ENCODE measurements at regions not wholly inside any gene's neighbourhood (a gene's known extent, or its start where the extent isn't known, plus 50 kb on each side); places are given as distances from the start of the nearest gene placed in this dataset.

DNA sequence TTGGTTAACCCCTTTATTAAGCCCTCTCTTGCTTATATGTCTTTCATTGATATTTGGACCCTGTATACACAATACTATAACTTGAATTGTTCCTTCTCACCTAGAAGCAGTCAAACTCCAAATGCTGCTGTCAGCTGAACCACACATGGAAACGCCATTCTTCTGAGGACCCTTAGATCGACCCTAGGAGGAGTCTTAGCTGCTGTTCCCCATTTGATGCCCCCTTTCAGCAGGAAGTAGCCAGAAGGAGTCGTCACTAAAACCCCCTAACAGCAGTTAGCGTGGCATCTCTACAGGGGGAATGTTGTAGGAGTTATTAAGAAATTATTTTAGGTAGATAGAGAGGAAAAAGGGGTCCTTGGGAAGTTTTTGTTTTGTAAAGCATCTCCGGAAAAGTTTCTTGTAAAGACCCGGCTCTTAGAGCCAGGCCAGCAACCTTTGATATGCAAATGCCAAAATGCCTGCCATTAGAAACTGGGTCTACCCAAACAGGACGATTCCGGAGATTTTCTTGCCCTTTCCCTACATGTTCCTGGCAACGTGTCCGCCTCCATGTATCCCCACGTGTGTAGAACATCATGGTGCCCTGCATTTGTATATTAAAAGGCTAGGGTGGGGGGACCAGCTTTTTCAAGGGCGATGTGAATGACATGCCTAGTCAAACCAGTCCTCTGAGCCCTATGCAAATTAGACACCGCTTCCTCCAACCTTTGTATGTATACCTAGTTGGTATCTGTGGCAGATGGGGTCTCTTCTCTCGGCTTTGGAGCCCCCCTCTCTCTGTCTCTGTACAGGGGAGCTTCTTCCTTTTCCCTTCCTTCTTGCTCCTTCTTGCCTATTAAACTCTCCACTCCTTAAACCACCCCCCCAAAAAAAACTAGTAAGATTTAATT lies 638.4 kb upstream of the POU3F3 start:
- Histone ChIP-seq H3K27me3 (ENCODE audit: low read depth) (no peaks in the 10 kb centered on the region), H3K36me3 (replicated peaks) (no peaks in the 10 kb centered on the region), H3K4me3 (no peak overlapping the region), H3K4me1 (no peaks in the 10 kb centered on the region), H3K9me3 (no peaks in the 10 kb centered on the region)
- in situ Hi-C loops (cut with MboI; ENCODE audit: low sequenced_read_pairs), result no loop called here
- DNase-seq (ENCODE audit: low spot score in 2 of 2), result no peak

DNA sequence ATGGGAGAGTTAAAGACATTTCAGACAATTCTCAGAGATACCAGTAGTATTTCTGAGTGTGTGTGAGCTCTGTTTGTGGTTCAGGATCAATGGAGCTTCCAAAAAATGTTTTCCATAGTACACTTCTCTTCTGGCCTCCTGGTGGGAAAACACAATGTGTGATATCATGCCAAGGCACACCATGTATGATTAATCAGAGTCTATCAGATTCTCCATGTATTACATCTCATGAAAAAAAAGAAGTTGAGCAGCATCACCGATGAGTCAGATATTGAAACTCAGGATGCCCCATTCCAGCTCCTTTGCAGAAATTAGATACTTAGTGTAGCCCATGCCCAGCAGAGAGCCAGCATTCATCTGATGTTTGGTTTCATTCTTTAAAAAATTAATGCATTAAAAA lies 620.3 kb upstream of the POU3F3 start:
- in situ Hi-C loops (cut with MboI; ENCODE audit: low sequenced_read_pairs), result no loop called here

DNA sequence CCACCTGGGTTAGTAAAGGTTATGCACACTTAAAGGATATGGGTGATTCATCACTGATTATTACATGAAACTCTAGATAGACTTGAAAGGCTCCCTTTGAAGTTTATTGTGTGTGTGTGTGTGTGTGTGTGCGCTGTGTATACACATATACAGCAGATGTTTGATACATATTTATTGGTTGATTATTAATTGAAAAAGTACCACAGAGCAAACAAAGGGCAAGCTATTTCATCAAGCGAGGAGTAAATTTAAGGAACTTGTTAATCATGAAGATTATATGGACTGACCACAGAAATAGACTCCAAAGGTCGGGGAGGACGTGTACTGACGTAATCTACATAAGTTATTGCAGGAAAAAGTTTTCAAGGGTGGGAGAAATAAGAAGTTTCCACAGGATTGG lies 617.4 kb upstream of the POU3F3 start:
- Histone ChIP-seq H3K36me3 (replicated peaks) (no peaks in the 10 kb centered on the region), H3K27me3 (ENCODE audit: low read depth) (no peaks in the 10 kb centered on the region), H3K9me3 (no peaks in the 10 kb centered on the region), H3K4me1 (no peaks in the 10 kb centered on the region), H3K4me3 (no peak overlapping the region)
- no peak for DNase-seq (ENCODE audit: low spot score in 2 of 2)
- in situ Hi-C loops (cut with MboI; ENCODE audit: low sequenced_read_pairs), result no loop called here

More for the DNA sequence above, 620.3 kb upstream of the POU3F3 start:
- Histone ChIP-seq H3K36me3 (replicated peaks) (no peaks in the 10 kb centered on the region), H3K27me3 (ENCODE audit: low read depth) (no peaks in the 10 kb centered on the region), H3K9me3 (no peaks in the 10 kb centered on the region), H3K4me3 (no peak overlapping the region), H3K4me1 (no peaks in the 10 kb centered on the region)
- DNase-seq (ENCODE audit: low spot score in 2 of 2), result no peak

DNA sequence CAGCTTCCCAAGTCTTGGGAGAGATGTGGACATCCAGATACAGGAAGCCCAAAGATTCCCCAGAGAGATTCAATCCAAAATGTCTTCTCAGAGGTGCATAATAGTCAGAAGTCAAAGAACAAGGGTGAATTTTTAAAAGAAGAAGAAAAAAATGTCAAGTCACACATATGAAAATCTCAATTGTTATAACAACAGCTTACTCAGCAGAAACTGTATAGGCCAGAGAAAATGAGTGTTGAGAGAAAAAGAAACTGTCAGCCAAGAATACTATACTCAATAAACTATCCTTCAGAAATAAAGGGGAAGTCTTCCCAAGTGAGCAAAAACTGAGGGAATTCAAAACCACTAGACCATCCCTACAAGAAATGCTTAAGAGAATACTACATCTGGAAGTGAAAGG lies 612.9 kb upstream of the POU3F3 start:
- DNase-seq (ENCODE audit: low spot score in 2 of 2), result no peak
- Histone ChIP-seq H3K36me3 (replicated peaks) (no peaks in the 10 kb centered on the region), H3K4me3 (no peak overlapping the region), H3K27me3 (ENCODE audit: low read depth) (no peaks in the 10 kb centered on the region), H3K9me3 (no peaks in the 10 kb centered on the region), H3K4me1 (no peaks in the 10 kb centered on the region)
- in situ Hi-C loops (cut with MboI; ENCODE audit: low sequenced_read_pairs), result no loop called here

DNA sequence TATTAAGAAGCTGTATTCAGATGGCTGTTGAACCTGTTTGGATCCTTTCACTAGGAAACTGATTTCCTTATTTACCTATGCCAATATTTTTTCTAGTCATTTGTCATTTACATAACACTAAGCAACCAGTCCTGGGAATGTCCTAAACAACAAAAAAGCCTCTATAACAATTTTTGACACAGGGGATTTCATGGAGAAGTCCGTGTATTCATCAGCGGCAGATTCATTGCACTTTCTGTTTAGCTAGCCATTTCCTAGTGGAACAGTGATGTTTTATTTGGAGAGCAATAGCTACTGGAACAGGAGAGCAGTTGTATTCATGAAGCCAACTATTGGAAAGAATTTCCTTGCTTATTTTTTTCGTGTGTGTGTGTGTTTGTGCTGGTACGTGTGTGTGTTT lies 604.3 kb upstream of the POU3F3 start:
- Histone ChIP-seq H3K9me3 (no peaks in the 10 kb centered on the region), H3K27me3 (ENCODE audit: low read depth) (no peaks in the 10 kb centered on the region), H3K36me3 (replicated peaks) (no peaks in the 10 kb centered on the region), H3K4me3 (no peak overlapping the region), H3K4me1 (no peaks in the 10 kb centered on the region)
- DNase-seq (ENCODE audit: low spot score in 2 of 2), result no peak
- in situ Hi-C loops (cut with MboI; ENCODE audit: low sequenced_read_pairs), result no loop called here

DNA sequence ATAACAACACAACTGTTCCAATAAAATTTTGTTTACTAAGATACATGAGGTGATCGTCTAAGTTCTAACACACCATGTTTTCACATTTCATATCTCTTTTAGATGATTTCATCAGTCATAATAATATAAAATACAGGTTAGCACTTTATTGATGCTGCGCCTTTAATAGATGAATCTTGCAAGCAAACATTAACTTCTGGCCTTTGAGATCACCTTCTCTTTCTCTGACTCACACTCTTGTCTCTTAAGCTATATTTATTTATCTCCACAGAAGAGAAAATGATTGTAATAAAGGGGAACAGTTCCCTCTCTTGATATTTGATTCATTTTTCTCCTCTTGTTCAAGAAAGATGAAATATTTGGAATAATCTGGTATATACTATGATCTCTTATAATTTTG lies 603.3 kb upstream of the POU3F3 start:
- in situ Hi-C loops (cut with MboI; ENCODE audit: low sequenced_read_pairs), result no loop called here
- Histone ChIP-seq H3K27me3 (ENCODE audit: low read depth) (no peaks in the 10 kb centered on the region), H3K4me1 (no peaks in the 10 kb centered on the region), H3K36me3 (replicated peaks) (no peaks in the 10 kb centered on the region), H3K4me3 (no peak overlapping the region), H3K9me3 (no peaks in the 10 kb centered on the region)
- DNase-seq (ENCODE audit: low spot score in 2 of 2), result no peak

DNA sequence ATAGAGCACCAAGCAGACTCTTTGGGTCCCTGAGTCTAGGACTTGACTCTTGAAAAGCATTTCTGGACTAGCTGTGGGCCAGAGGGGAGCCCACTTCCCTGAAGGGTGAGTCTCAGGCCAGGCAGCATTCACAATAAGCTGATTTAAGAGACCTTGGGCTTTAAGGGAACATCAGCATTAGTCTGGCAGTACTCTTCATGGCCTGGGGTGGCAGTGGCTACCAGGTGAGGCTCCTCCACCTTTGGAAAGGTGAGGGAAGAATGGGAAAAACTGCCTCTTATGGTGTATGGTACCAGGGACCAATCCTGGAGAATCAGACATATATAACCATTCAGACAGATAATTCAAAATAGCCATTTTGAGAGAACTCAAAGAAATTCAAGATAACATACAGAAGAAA lies 599.9 kb upstream of the POU3F3 start:
- in situ Hi-C loops (cut with MboI; ENCODE audit: low sequenced_read_pairs), result no loop called here
- no peak for DNase-seq (ENCODE audit: low spot score in 2 of 2)

DNA sequence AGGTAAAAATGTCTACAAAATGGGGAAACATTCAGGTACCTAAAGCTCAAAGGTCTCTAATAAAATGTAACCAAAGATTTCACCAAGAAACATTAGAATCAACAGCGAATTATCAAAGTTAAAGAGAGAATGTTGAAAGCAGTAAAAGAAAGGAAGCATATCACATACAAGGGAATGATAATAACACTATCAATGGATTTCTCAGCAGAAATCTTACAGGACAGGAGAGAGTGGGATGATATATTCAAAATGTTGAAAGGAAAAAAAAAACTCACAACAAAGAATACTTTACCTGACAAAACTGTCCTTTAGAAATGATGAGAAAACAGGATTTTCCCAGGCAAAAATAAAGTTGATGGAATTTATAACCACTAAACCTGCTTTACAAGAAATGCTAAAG lies 591.2 kb upstream of the POU3F3 start:
- in situ Hi-C loops (cut with MboI; ENCODE audit: low sequenced_read_pairs), result no loop called here

More for the DNA sequence above, 599.9 kb upstream of the POU3F3 start:
- Histone ChIP-seq H3K9me3 (no peaks in the 10 kb centered on the region), H3K4me3 (no peak overlapping the region), H3K27me3 (ENCODE audit: low read depth) (no peaks in the 10 kb centered on the region), H3K36me3 (replicated peaks) (no peaks in the 10 kb centered on the region), H3K4me1 (no peaks in the 10 kb centered on the region)

DNA sequence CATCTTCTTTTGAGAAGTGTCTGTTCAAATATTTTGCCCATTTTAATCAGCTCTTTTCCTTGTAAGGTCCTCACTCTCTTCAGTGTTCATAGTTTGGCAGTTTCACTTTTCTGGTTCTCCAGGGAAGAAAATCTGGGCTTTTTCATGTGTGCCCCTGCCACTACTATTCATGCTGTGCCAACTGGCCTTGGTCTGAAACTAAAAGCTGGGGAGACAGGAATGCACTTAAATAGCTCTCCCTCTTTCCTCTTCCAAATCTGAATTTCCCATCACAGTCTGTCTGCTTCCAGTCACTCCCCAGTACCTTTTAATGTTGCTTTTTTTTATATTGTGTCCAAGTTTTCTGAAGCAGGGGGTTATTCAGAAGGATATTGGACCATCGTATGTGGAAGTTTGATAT lies 574.3 kb upstream of the POU3F3 start:
- Histone ChIP-seq H3K4me3 (no peak overlapping the region), H3K4me1 (no peaks in the 10 kb centered on the region), H3K27me3 (ENCODE audit: low read depth) (no peaks in the 10 kb centered on the region), H3K9me3 (no peaks in the 10 kb centered on the region), H3K36me3 (replicated peaks) (no peaks in the 10 kb centered on the region)
- in situ Hi-C loops (cut with MboI; ENCODE audit: low sequenced_read_pairs), result no loop called here
- no peak for DNase-seq (ENCODE audit: low spot score in 2 of 2)

More for the DNA sequence above, 591.2 kb upstream of the POU3F3 start:
- Histone ChIP-seq H3K36me3 (replicated peaks) (no peaks in the 10 kb centered on the region), H3K4me1 (no peaks in the 10 kb centered on the region), H3K27me3 (ENCODE audit: low read depth) (no peaks in the 10 kb centered on the region), H3K4me3 (no peak overlapping the region), H3K9me3 (no peaks in the 10 kb centered on the region)
- no peak for DNase-seq (ENCODE audit: low spot score in 2 of 2)

DNA sequence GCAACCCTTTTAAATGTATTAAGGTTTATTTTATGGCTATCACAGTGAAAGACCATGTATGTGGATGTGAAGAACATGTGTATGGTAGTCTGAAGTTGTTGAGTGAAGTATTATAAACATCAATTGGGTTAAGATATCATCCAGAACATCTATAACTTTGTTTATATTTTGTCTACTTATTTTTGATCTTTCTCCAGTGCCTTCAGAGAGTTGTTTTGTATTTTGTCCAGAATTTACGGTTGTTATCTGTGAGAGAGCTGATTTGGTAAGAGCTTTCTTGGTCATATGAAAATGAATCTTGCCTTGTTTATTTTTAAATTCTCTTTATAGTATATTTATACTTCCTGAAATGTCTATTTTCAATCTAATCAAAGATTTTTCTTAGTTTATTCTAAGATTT lies 573.7 kb upstream of the POU3F3 start:
- Histone ChIP-seq H3K27me3 (ENCODE audit: low read depth) (no peaks in the 10 kb centered on the region), H3K4me3 (no peak overlapping the region)

DNA sequence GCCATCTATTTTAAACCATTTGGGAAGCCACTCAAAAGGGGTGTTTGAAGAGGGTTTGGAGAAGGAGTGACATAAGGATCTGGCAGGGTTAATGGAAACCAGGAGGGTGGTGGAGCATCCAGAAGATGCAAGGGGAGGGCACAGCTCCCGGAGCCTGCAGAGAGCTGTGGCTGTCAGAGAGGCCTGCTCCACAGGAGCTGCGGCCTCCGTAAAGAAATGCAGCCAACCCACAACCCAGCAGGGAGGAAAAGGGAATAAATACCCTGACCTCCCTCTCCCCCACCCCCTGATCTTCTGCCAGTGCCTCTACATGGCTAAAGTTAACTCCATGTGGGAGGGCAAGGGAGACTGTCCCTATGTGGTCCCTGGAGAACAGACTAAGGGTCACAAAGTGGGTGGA lies 567.1 kb upstream of the POU3F3 start:
- H3K27me3 ChIP-seq (ENCODE audit: low read depth), result no peaks in the 10 kb centered on the region
- H3K36me3 ChIP-seq (replicated peaks), result no peaks in the 10 kb centered on the region
- in situ Hi-C loops (cut with MboI; ENCODE audit: low sequenced_read_pairs), result no loop called here
- no peaks in the 10 kb centered on the region for H3K4me1 ChIP-seq
- no peak overlapping the region for H3K4me3 ChIP-seq
- no peaks in the 10 kb centered on the region for H3K9me3 ChIP-seq
- DNase-seq (ENCODE audit: low spot score in 2 of 2), result no peak

More for the DNA sequence above, 573.7 kb upstream of the POU3F3 start:
- no peaks in the 10 kb centered on the region for H3K4me1 ChIP-seq
- DNase-seq (ENCODE audit: low spot score in 2 of 2), result no peak
- H3K9me3 ChIP-seq, result no peaks in the 10 kb centered on the region
- no peaks in the 10 kb centered on the region for H3K36me3 ChIP-seq (replicated peaks)
- in situ Hi-C loops (cut with MboI; ENCODE audit: low sequenced_read_pairs), result no loop called here

DNA sequence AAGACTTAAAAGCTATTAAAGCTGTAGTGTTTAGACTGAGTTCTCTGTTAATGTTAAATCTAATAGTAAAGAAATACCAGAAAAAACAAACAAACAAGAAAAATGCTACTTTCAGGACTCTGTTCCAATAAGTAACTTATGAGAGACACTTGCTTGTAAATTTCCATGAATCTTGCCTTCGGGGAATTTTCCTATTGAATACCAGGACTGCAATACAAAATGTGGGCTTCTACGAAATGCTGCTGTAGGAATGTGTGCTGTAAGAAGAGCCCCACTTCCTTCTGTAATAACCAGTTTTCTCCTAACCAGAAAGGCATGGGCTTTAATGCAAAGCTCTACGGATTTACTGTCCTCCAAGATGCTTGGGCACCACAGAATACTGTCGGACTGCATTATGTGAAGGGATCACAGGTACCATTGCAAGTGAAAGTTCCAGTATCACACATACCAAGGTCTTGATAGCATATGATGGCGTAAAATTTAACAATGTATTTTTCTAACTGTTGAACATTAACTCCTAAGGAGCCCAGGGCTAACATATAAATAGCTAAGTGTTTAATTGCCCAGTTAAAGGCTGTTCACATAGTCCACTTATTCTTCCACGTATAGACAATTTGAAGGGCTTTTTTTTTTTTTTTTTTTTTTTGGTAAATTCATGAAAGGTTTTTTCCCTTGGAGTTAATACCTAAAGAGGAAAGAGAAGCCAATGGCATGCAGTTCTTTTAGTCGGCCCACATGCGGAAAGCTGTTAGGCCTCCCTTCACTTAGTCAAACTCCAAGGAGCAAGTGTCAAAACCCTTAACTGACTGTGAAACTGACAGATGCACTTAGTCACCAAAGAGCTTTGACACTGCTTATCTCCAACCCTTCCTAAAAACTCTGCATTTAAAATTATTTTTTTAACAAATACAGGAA lies 564.0 kb upstream of the POU3F3 start:
- no peak for DNase-seq (ENCODE audit: low spot score in 2 of 2)
- Histone ChIP-seq H3K4me3 (no peak overlapping the region), H3K9me3 (no peaks in the 10 kb centered on the region), H3K27me3 (ENCODE audit: low read depth) (no peaks in the 10 kb centered on the region), H3K36me3 (replicated peaks) (no peaks in the 10 kb centered on the region), H3K4me1 (no peaks in the 10 kb centered on the region)
- in situ Hi-C loops (cut with MboI; ENCODE audit: low sequenced_read_pairs), result no loop called here

DNA sequence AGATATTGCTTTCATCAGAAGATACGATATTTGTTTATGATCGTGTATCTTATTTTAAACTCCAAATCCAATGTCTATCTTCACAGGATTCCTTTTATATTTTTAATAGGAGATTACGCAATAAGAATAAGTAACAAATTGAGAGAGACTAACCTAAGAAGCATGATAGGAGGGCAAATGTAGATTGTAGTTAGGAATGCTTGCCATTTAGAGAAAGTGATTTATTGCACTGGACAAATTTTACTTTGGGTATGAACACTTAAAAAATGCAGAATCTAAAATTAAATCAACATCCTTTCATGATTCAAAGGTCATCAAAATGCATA lies 563.4 kb upstream of the POU3F3 start:
- Histone ChIP-seq H3K4me1 (no peaks in the 10 kb centered on the region), H3K36me3 (replicated peaks) (no peaks in the 10 kb centered on the region), H3K9me3 (no peaks in the 10 kb centered on the region), H3K27me3 (ENCODE audit: low read depth) (no peaks in the 10 kb centered on the region), H3K4me3 (no peak overlapping the region)
- in situ Hi-C loops (cut with MboI; ENCODE audit: low sequenced_read_pairs), result no loop called here
- DNase-seq (ENCODE audit: low spot score in 2 of 2), result no peak

DNA sequence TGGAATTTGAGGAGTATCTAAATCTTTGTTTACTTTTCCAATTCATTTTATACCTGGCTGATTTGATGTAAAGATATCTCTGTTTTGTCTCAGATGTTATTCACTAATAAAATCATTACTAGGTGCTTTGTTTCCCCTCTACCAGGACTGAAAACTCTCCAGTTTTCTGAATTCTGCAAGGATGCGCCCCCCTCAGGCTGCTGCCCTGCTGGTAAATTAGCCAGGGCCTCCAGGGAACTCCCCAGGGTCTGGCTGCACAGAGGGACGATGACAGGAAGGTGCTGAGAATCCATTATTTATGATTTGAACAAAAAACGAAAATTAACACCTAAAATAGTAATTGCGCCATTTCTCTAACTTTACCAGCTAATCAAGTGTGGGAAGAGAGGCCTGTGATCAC lies 541.2 kb upstream of the POU3F3 start:
- no peak for DNase-seq (ENCODE audit: low spot score in 2 of 2)
- in situ Hi-C loops (cut with MboI; ENCODE audit: low sequenced_read_pairs), result no loop called here
- no peak overlapping the region for H3K4me3 ChIP-seq
- no peaks in the 10 kb centered on the region for H3K36me3 ChIP-seq (replicated peaks)
- H3K9me3 ChIP-seq, result no peaks in the 10 kb centered on the region
- no peaks in the 10 kb centered on the region for H3K27me3 ChIP-seq (ENCODE audit: low read depth)
- no peaks in the 10 kb centered on the region for H3K4me1 ChIP-seq

Measured in HAP-1 (cell line).